ENCODE measurements at regions not wholly inside any gene's neighbourhood (a gene's known extent, or its start where the extent isn't known, plus 50 kb on each side); places are given as distances from the start of the nearest gene placed in this dataset.

- Mint-ChIP-seq H3K27me3 (ENCODE audit: low read depth in 3 of 3) (peaks cover 11 to 15% (median 14%) of the 10 kb centered on the region in 3 donors), H3K36me3 (no peaks in the 10 kb centered on the region), H3K27ac (no peak overlapping the region), H3K9me3 (peaks cover 0 to 3% (median 0%) of the 10 kb centered on the region in 7 donors), H3K4me1 (no peaks in the 10 kb centered on the region), H3K4me3 (no peak overlapping the region)
- WGBS (ENCODE audit: insufficient coverage), result 100% methylated on average over 2 of the region's 2 CpGs
- H3K36me3 ChIP-seq (replicated peaks in 1 of 2; ENCODE audit: control insufficient read depth in 1 of 2, insufficient read depth in 2 of 2, low read length in 2 of 2), result no peaks in the 10 kb centered on the region
- H3K79me2 ChIP-seq (ENCODE audit: insufficient read depth, low read length), result no peaks in the 10 kb centered on the region
- no peak overlapping the region for H3K27ac ChIP-seq (ENCODE audit: low read depth in 1 of 2, low read length in 2 of 2)
- intact Hi-C loops (cut with micrococcal nuclease), result loop anchor here in 1 of 2 donors (10.0 kb wide), 1 partner anchor 164 kb away; the partner anchor contains the start of gene PLPP3
- H2AFZ ChIP-seq (ENCODE audit: insufficient read depth, low read depth, low read length, poor library complexity, severe bottlenecking), result no peak overlapping the region
- no peak for DNase-seq
- no peak overlapping the region for H3K4me2 ChIP-seq (replicated peaks; ENCODE audit: extremely low read depth, low read length, poor library complexity, severe bottlenecking)
- H3K4me1 ChIP-seq (ENCODE audit: control insufficient read depth in 1 of 2, insufficient read depth in 2 of 2, low read length in 2 of 2), result no peaks in the 10 kb centered on the region
- no peaks in the 10 kb centered on the region for H4K20me1 ChIP-seq (ENCODE audit: insufficient read depth, low read length)
- no peak for TF ChIP-seq CTCF (IDR thresholded peaks at IDR 0.05)
- no peak overlapping the region for H3K9ac ChIP-seq (ENCODE audit: insufficient read depth, low read length, poor library complexity, severe bottlenecking)
- no peaks in the 10 kb centered on the region for H3K9me3 ChIP-seq (replicated peaks in 1 of 2; ENCODE audit: control insufficient read depth in 1 of 2, insufficient read depth in 1 of 2, low read length in 2 of 2)
- peaks cover 0 to 4% of the 10 kb centered on the region in 2 donors for H3K27me3 ChIP-seq (ENCODE audit: control insufficient read depth in 2 of 2, insufficient read depth in 2 of 2, low read length in 2 of 2)
- H3K4me3 ChIP-seq (replicated peaks in 1 of 3; ENCODE audit: low read depth in 2 of 3, low read length in 3 of 3), result no peak overlapping the region
These were observed 168.3 kb downstream of the PLPP3 start for GRCh38 chr1:56411021-56411420.

DNA sequence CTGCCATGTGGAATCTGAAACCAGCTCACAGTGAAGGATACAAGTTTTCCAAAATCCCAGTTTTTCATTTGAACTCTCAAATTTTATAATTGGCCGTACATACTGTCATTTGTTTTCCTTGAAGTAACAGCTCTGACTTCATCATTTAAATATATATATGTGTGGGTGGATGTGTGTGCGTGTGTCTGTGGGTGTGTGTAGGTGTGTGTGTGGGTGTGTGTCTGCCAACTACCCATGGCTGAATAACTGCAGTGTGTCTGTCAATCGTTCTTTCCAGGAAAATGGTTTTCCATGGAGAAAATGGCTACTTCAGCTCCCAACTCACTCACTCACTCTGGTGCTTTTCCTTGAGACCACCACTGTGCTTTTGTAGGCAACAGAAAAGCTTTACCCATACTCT, 169.0 kb downstream of the PLPP3 start:
- no peak overlapping the region for H3K4me2 ChIP-seq (replicated peaks; ENCODE audit: extremely low read depth, low read length, poor library complexity, severe bottlenecking)
- Mint-ChIP-seq H3K27me3 (ENCODE audit: low read depth in 3 of 3) (peaks cover 11 to 13% (median 13%) of the 10 kb centered on the region in 3 donors), H3K36me3 (no peaks in the 10 kb centered on the region), H3K9me3 (peaks cover 0 to 3% (median 0%) of the 10 kb centered on the region in 7 donors), H3K4me3 (no peak overlapping the region), H3K4me1 (no peaks in the 10 kb centered on the region), H3K27ac (no peak overlapping the region)
- H3K79me2 ChIP-seq (ENCODE audit: insufficient read depth, low read length), result no peaks in the 10 kb centered on the region
- no peaks in the 10 kb centered on the region for H3K36me3 ChIP-seq (replicated peaks in 1 of 2; ENCODE audit: control insufficient read depth in 1 of 2, insufficient read depth in 2 of 2, low read length in 2 of 2)
- H3K27ac ChIP-seq (ENCODE audit: low read depth in 1 of 2, low read length in 2 of 2), result no peak overlapping the region
- H3K4me3 ChIP-seq (replicated peaks in 1 of 3; ENCODE audit: low read depth in 2 of 3, low read length in 3 of 3), result no peak overlapping the region
- WGBS (ENCODE audit: insufficient coverage), result no CpG with 5 or more reads among the region's 3 CpGs
- H3K9me3 ChIP-seq (replicated peaks in 1 of 2; ENCODE audit: control insufficient read depth in 1 of 2, insufficient read depth in 1 of 2, low read length in 2 of 2), result no peaks in the 10 kb centered on the region
- peaks cover 0 to 4% of the 10 kb centered on the region in 2 donors for H3K27me3 ChIP-seq (ENCODE audit: control insufficient read depth in 2 of 2, insufficient read depth in 2 of 2, low read length in 2 of 2)
- H3K9ac ChIP-seq (ENCODE audit: insufficient read depth, low read length, poor library complexity, severe bottlenecking), result no peak overlapping the region
- H3K4me1 ChIP-seq (ENCODE audit: control insufficient read depth in 1 of 2, insufficient read depth in 2 of 2, low read length in 2 of 2), result no peaks in the 10 kb centered on the region
- intact Hi-C loops (cut with micrococcal nuclease), result loop anchor here in 1 of 2 donors (10.0 kb wide), 1 partner anchor 164 kb away; the partner anchor contains the start of gene PLPP3
- H2AFZ ChIP-seq (ENCODE audit: insufficient read depth, low read depth, low read length, poor library complexity, severe bottlenecking), result no peak overlapping the region
- DNase-seq, result no peak
- no peak for TF ChIP-seq CTCF (IDR thresholded peaks at IDR 0.05)
- H4K20me1 ChIP-seq (ENCODE audit: insufficient read depth, low read length), result no peaks in the 10 kb centered on the region

Measured in CD14-positive monocyte (primary cell).